NCI-H1436 treated with DMSO at 0.1 percent for 48 hours (cell line): ENCODE measurements at regions not wholly inside any gene's neighbourhood (a gene's known extent, or its start where the extent isn't known, plus 50 kb on each side); places are given as distances from the start of the nearest gene placed in this dataset.

Source experiments
- DNase-seq: peaks from one replicate; lab custom pipeline; 2025; lab: John Stamatoyannopoulos, UW

- no peak for DNase-seq
Observed at GRCh38 chr5:164351245-164351834, 845.9 kb downstream of the MAT2B start.

GRCh38 chr5:164352695-164353094, 847.3 kb downstream of the MAT2B start:
- no peak for DNase-seq

- DNase-seq, result no peak
Observed at GRCh38 chr5:164353155-164353554, 847.7 kb downstream of the MAT2B start.

- no peak for DNase-seq
Observed at GRCh38 chr5:164354139-164354751, 848.8 kb downstream of the MAT2B start.

- no peak for DNase-seq
Observed at GRCh38 chr5:164355267-164355830, 849.9 kb downstream of the MAT2B start.

GRCh38 chr5:164356790-164357189, 851.4 kb downstream of the MAT2B start:
- DNase-seq, result no peak

- DNase-seq, result no peak
Observed at GRCh38 chr5:164357395-164358033, 852.1 kb downstream of the MAT2B start.

GRCh38 chr5:164358531-164359259, 853.3 kb downstream of the MAT2B start:
- no peak for DNase-seq

- no peak for DNase-seq
Observed at GRCh38 chr5:164359260-164360255, 854.1 kb downstream of the MAT2B start.

- DNase-seq, result no peak
Observed at GRCh38 chr5:164360589-164360988, 855.2 kb downstream of the MAT2B start.

GRCh38 chr5:164361986-164362385, 856.6 kb downstream of the MAT2B start:
- no peak for DNase-seq

GRCh38 chr5:164362835-164363234, 857.4 kb downstream of the MAT2B start:
- no peak for DNase-seq

- DNase-seq, result no peak
Observed at GRCh38 chr5:164364237-164365208, 859.1 kb downstream of the MAT2B start.

GRCh38 chr5:164370841-164371240, 865.4 kb downstream of the MAT2B start:
- DNase-seq, result no peak

- DNase-seq, result no peak
Observed at GRCh38 chr5:164372892-164373291, 867.5 kb downstream of the MAT2B start.

- no peak for DNase-seq
Observed at GRCh38 chr5:164373876-164374275, 868.5 kb downstream of the MAT2B start.

- DNase-seq, result no peak
Observed at GRCh38 chr5:164375051-164375450, 869.6 kb downstream of the MAT2B start.

GRCh38 chr5:164376843-164377242, 871.4 kb downstream of the MAT2B start:
- no peak for DNase-seq

GRCh38 chr5:164377746-164378145, 872.3 kb downstream of the MAT2B start:
- DNase-seq, result no peak

- DNase-seq, result no peak
Observed at GRCh38 chr5:164383662-164384061, 878.2 kb downstream of the MAT2B start.
